Astrocyte of the hippocampus (primary cell): ENCODE measurements at regions not wholly inside any gene's neighbourhood (a gene's known extent, or its start where the extent isn't known, plus 50 kb on each side); places are given as distances from the start of the nearest gene placed in this dataset.
"Not testable (repeated sequence)": the region's sequence is repeated elsewhere in the genome, so short reads cannot be mapped to it uniquely, and the experiment has no call there.

Experiments
- DNase-seq: peaks from one replicate; pipeline ENCODE4 v3.0.0; 2011; ENCODE audit warnings: low read depth, low spot score

DNA sequence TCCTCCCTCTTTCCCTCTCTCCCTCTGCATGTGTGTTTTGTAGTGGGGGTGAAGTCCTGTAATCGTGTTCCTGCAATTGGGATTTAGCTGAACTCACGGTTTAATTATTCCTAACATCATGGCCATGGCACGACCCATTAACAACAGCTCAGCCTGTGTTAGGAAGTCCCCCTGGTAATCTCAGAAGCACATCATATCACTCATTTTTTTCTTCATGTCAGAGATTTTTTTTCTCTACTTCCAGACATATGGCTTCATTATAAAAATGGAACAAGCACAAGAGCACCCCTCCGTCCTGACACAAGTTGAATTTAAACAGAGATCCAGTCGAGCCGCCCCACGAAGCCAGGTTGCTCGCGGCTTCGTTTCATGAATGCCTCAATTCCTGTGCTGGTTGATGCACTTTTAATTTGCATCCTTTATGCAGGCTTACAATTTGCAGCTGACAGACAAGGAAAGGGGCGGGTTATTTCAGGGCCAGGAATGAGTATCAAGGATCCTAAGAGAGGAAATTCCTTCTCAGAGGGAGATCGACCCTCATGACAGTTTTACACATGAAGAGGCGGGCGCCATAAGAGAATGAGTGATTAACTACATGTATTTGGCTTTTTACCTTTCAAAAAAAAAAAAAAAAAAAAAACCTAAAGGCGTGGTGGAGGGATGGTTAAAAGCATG is 192.9 kb downstream of the MAF start:
- DNase-seq = no peak

DNA sequence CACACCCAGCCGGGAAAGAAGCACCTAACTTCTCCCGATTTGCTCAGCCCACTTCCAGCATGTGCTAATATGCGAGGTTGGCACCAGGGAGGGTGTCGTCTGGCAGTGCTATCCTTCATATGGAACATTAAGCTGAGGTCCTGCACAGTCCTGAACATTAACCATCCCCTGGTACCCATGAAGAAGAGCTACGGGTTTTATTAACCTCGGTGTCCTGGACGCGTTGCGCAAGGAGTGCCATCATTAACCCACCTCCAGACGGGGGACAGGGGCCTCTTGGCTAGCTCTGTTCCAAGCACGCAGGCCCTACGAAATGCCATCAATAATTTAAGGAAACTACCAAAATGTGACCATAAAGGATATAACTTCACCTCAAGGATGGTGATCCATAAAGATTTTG is 193.5 kb downstream of the MAF start:
- DNase-seq = no peak

DNA sequence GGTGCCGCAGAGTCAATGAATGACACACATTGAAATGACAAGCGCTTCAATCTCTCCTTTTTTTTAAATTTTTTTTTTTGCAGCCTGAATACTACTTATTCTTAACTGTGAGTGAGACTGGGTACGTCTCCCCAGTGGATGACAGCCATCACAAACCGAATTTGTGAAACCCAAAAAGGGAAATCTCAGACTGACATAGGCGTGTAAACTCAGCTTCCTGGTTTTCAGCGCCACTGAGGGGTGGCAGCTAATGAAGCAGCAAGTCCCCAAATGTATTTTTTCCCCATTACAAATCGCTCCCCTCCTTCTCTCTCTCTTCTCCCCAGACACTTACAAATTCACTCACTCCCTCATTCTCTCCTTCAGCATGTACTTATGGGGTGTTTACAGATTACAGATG is 196.0 kb downstream of the MAF start:
- DNase-seq = no peak

DNA sequence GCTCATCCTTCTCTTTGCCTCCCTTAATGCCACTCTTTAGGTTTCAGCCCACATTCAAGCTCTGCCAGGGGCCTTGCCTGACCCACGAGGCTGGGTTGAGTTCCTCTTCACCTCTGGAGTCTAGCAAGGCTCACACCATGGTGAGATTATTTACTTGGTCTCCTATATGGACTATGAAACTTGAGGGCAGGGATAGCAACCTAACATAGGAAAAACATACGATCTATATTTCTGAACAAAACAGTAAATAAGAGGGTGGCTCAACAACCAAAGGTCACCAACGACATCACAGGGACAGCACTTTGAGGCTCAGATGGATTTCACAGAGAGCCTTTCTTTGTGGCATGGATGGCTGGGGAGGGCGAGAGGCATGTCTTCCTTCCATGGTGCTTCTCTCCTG is 197.0 kb downstream of the MAF start:
- DNase-seq = no peak

DNA sequence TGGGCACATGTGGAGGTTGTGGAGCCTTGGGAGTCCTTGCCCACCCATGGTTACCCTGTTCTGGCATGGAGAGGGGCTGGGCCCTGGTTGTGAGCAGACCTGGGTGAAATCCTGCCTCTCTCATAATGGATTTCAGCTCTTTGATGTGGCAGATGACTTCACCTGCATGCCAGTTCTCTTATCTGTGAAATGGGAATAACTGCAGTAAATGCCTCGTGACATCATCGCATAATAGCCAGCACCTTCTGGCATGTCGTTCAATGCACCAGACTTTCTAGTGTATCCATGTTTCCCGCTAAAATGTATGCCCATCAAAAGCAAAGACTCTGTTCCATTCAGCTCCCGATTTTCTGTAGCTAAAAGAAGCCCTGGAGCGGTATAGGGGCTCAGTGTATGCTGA is 197.6 kb downstream of the MAF start:
- DNase-seq = no peak

DNA sequence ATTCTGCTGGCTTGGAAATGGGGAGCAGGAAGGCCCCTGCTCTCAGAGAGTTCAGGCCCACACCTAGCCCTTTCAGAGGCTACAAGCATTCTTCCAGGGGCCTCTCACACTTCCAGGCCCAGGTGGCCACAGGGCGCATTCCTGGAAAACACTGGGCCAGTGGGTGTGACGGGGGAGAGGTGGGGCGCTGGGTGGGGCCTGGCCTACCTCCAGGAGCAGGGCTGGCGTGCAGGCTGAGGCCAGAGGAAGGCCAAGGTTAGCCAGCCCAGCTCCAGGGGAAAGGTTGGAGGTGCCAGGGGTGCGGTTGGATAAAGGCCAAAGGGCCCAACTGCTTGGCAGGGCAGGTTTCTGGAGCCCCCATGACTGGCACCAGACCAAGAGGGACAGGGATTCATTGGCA is 198.2 kb downstream of the MAF start:
- DNase-seq = no peak

DNA sequence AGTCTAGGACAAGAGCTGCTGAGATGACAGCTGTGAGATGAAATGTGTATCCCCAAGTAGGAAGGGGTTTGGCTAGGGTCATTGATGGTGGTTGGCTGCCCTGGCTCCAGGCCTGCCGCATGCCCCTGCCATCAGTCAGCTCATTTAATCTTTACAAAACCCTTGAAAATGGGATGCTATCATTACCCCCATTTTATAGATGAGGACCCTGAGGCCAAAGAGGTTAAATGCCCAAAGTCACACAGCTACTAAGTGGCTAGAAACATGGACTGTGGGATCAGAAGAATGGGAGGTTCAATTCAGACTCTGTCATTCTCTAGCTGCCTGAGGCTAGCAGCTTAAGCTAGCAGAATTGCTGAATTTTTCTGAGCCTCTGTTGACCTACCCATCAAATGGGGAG is 198.8 kb downstream of the MAF start:
- DNase-seq = no peak

DNA sequence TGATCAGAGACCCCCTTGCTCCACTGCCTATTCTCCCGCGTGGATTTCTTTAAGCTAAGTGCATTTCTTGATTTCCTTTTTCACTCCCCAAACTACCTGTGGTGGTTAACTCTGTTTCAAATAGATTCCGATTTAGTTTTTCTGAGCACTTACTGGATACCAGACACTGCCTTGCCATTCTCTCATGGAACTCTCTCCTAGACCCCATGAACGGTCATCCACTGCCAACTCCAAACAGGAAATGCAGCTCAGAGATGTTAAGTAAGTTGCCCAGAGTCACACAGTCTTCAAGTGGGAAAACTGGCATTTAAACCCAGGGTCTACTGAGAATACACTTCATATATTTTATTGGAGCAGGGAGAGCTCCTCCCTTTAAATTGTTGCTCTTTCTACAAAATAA is 199.4 kb downstream of the MAF start:
- DNase-seq = no peak

DNA sequence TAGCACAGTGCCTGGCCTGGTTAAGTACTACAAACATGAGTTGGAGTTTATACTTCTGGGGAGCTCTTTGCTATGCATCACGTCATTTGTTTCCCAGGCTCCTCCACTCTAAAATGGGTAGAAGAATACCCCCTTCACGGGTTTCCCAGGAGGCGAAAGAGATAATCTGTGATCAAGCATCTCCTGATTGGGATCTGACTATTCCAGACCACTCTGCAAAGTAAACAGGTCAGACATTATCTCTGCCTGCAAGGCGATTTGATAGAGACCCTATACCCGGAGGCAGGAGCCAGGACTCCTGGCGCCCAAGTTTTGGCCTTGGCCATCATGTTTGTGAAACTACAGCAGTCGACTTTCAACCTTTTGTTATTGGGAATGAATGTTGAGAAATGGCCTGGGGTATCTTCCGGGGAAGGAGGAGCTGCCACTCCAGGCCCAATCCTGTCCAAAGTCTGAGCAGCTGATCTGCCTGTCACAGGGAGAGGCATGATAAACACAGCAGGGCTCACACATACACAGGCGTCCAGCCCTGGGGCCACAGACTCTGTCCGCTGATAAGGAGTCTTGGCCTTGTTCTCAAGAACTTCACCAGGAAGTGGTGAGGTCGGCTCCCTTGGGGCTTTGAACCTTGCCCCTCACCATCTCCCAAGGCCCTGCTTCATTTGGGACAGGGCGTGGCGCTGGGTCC is 199.9 kb downstream of the MAF start:
- DNase-seq = no peak

DNA sequence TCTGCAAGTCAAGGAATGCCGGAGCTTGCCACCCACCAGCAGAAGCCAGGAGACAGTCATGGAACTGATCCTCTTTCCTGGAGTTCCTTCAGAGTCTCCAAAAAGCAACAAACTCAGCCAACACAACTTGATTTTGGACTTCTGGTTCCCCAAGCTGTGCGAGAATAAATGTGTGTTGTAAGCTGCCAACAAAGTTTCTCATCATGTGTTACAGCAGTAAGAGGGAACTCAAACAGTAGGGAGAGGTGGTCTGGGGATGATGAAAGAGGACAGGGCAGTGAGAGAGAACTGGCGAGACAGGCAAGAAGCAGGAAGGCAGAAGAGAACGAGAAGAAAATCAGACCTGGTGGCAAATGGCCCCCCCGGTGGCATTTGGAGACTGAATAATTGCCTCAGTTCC is 204.9 kb downstream of the MAF start:
- DNase-seq = no peak

DNA sequence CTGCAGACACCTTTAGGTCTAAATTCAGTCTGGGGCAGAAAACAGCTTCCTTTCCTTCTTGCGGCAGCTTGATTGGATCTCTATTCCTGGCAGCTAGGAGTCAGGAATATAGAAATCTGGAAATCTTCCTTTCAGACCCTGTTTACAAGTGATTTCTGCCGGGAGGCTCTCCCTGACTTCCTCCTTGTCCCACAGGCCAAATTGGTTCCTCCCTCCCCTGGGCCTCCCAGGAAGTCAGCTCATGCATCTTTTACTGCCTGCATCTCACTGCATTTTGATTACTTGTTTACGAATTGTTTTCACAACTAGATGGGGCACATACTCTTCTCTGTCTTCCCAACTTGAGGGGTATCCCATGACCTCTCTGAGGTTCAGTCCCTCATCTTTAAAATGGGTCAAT is 206.3 kb downstream of the MAF start:
- DNase-seq = no peak

DNA sequence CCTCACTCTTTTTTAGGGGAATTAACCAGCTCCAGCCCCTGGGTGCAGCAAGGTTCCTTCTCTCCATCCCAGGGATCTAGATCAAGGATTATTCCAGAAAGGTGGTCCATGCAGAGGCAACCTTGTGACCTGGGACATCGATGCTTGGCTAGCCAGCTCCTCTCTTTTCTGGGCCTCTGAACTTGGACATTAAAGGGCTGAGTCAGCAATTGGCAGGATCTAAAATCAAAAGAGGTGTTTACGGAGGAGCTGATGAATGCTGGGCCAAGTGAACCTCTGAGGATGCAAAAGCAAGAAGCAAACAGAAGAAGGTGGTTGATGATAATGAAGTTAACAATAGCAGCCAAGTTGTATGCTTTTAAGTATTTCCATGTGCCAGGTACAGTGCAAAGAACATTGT is 207.0 kb downstream of the MAF start:
- DNase-seq = no peak

DNA sequence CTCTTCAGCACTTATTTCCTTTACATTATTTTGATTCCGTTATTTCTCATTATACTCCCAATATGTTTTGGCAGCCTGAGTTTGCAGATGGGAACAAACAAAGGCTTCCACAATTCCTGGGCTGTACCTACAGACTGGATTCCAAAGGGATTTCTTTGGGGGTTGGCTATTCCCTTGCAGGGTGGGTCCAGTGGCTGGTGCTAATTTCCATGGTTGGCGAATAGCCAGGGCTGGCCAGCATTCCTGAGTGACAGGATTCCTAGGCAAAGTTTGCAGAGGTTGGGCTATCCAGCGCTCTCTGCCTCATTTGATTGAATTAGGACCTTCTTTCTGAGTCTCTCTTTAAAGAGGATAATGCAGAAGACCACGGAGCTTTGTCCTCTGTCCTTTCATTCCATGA is 207.4 kb downstream of the MAF start:
- peak; percentile 47 for DNase-seq

DNA sequence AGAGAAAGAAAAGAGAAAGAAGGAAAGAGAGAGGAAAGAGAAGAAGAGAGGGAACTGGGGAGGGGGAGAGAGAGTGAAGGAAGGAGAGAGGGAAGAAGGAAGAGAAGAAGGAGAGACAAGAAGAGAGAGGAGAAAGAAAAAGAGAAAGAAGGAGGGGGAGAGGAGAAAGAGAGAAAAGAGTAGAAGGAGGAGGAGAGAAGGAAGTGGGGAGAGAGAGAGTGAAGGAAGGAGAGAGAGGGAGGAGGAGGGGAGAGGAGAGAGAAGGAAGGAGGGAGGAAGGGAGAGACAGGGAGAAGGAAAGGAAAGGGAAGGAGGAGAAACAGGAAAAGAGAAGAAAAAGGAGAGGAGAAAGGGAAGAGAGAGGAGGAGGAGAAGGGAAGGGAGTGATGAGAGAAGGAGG is 208.5 kb downstream of the MAF start:
- no peak for DNase-seq

DNA sequence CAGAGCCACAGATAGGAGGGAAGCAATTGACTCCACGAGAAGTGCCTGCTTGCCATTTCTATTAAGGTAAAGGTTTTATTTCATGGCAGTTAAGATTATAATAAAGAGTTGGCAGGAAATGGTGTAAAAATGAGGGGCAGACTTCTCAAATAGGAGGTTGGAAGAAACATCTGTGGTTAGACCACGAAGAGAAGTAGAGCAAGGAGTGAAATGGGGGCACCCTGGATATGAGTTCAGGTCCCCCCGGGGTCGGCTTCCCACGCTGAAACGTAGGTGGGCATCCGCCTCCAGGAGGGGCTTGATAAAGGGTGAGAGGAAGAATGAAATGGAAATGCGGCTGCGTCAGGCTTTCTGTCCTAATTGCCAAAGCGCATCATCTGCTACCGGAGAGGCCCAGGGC is 209.1 kb downstream of the MAF start:
- no peak for DNase-seq

DNA sequence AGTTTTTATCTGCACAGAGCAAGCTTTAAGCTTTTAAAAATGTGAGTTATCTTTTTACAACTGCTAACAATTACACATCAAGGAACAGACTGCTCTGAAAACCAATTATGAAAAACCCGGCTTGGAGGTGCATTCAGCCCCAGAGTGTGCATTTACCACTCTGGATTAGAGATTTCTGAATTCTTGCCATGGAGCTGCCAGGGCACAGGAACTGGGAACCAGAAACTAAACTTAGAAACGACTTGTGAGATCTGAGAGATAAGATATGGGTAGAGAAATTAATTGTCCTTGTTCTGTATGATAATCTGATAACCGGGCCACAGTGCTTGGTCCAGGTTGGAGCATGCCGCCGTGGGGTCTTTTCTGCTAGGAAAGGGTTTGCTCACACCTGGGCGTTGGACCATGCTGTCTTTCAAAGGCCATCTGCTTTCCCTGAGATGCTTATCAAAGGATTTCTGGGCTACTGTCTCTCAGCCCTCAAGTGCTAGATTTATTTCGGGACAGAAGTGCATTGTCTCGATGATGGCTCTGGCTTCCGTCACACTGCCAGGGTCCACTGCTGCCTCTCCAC is 210.0 kb downstream of the MAF start:
- no peak for DNase-seq

DNA sequence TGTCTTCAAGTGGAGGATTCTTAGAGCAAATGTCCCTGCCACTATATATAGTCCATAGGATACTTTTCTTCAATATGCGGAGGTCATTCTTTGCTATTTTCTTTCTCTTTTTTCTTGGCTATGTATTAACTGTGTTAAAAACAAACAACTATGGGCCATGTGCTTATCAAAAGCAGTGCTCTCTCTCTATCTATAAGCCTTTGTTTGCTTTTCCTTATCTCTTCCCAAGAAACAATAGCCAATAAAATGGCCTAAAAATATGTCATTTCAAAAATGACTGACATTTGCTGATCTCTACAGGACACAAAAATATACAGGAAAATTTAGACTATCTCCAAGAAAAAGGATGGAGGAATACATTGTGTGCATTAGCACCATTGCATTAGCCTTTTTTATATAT is 212.1 kb downstream of the MAF start:
- no peak for DNase-seq

DNA sequence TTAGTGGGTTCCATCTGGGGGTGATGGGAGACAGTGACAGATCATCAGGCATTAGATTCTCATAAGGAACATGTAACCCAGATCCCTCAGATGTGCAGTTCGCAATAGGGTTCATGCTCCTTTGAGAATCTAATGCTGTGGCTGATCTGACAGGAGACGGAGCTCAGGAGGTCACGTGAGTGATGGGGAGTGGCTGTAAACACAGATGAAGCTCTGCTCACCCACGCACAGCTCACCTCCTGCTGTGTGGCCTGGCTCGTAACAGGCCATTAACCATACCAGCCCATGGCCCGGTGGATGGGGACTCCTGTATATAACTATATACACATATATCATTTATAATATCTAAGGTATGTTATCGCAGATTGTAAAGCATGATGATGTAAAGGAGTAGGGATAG is 214.2 kb downstream of the MAF start:
- DNase-seq = no peak

DNA sequence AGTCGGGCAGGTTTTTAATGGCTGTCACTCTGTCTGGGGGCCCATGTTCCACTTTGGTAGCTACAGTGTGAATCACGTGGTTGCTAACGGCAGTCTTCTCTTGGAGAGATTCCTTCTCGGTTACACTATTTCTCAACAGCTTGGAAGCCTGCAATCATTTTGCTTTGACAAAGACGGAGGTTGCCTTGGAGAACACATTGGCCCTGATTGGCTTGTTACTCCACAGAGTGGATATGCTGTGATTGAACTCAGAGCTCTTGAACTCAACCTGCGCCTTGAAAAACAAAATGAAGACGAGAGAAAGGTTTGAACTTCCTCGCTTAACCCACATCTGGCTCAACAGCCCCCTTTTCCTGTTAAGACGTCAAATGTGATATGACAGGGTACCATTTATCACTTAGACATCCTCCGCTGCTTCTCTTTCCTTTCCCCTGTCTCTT is 218.9 kb downstream of the MAF start:
- no peak for DNase-seq

DNA sequence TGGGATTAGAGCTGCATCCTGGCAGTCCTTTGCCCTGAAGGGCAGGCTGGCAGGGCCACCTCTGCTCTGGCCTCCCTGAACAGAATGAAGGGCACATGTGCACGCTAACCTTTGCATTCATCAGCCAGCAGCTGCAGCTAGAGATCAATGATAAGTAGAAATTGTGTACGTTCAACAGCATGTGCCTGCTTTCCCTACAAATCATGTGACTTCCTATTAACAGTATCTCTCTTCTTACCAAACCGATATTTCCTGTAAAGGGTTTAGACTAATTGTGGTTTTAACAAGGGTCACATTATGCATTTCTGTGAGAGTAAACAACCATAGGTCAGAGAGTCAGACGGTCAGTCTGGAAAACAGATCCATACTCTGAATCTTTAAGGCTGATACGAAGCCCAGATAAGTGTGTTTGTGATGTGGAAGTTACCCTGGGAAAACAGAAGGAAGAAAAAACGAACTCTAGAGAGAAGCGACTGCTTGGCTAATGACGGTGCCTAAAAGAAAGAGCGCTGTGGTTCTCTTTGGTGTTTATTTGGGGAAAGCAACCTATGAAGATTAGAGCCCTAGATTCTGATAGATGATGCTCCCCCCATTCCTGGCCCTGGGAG is 219.4 kb downstream of the MAF start:
- no peak for DNase-seq

DNA sequence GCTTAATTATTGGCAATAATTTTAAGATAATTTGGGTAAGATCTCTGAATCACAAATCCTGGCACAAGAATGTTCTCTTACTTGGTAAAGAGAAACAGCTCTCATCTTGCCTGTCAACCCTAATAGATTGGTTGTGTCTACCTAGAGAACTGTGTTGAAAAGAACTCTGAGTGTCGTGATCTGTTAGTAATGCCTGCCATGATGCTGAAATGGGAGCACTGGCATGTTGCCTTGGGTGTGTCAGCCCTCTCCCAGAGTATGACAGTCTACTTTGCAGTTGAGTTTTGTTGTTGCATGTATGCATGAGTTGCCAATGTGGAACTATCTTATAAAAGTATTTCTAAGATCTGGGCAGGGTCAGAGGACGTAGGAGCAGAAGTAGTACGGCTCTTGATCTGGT is 221.4 kb downstream of the MAF start:
- DNase-seq = no peak

DNA sequence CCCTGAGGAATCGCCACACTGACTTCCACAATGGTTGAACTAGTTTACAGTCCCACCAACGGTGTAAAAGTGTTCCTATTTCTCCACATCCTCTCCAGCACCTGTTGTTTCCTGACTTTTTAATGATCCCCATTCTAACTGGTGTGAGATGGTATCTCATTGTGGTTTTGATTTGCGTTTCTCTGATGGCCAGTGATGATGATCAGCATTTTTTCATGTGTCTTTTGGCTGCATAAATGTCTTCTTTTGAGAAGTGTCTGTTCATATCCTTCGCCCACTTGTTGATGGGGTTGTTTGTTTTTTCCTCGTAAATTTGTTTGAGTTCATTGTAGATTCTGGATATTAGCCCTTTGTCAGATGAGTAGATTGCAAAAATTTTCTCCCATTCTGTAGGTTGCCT is 223.5 kb downstream of the MAF start:
- not testable (repeated sequence) for DNase-seq

DNA sequence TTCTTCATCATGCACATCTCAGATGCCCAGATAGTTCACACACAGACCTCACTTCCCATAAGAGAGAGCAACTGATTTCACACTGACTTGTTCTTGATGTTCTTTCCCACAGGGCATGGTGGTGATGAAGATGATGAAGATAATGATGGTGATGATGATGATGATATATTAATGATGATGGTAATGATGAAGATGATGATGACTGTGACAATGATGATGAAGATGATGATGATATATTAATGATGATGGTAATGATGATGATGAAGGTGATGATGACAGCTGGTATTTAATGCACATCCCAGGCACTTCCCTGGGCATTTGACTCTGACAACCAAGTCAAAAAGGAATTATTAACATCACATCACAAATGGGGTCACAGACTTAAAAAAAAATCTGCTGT is 225.2 kb downstream of the MAF start:
- no peak for DNase-seq
